T-helper 1 cell treated with Interleukin-12 subunit alpha and Interleukin-12 subunit beta and Interleukin-4 antibody, amounts not matched to agents 30 μg/mL and 1 μg/mL, for 36 hours (primary cell): ENCODE measurements at regions not wholly inside any gene's neighbourhood (a gene's known extent, or its start where the extent isn't known, plus 50 kb on each side); places are given as distances from the start of the nearest gene placed in this dataset.
"Not testable (repeated sequence)": the region's sequence is repeated elsewhere in the genome, so short reads cannot be mapped to it uniquely, and the experiment has no call there.

Experiments
- H3K27ac Mint-ChIP-seq: one replicate; pipeline ENCODE4 v1.8.0; 2021; ENCODE audit warnings: mild to moderate bottlenecking, mixed read lengths
- H3K27me3 Mint-ChIP-seq: one replicate; pipeline ENCODE4 v1.8.0; 2021; ENCODE audit warnings: low read depth, mixed read lengths
- H3K36me3 Mint-ChIP-seq: one replicate; pipeline ENCODE4 v1.8.0; 2021; ENCODE audit warnings: low read depth, mixed read lengths
- H3K4me1 Mint-ChIP-seq: one replicate; pipeline ENCODE4 v1.8.0; 2021; ENCODE audit warnings: low read depth, mixed read lengths
- H3K4me3 Mint-ChIP-seq: one replicate; pipeline ENCODE4 v1.8.0; 2021; ENCODE audit warnings: mild to moderate bottlenecking, moderate library complexity, mixed read lengths
- H3K9me3 Mint-ChIP-seq: one replicate; pipeline ENCODE4 v1.8.0; 2021; ENCODE audit warnings: mixed read lengths

DNA sequence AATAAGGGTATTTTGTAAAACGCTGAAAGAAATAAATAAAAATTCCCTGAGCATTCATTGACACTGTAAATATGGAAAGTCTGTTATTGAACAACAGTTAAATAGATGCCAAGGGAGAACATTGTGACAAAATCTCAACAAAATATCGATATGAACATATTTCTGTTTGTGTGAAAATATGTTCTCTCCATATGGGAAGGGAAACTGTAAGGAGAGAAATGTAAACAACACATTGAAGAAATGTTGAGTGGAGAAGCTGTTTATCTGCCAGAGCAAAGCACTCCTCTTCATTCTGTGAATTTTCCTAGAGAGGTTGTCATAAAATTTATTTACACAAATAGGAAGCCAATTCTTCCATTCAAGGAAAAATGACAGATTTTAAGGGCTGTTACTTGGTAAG, 57.1 kb upstream of the EOMES start:
- Mint-ChIP-seq H3K4me3 (no peak overlapping the region), H3K27me3 (peaks cover 5% of the 10 kb centered on the region), H3K9me3 (no peaks in the 10 kb centered on the region), H3K4me1 (no peaks in the 10 kb centered on the region), H3K27ac (no peak overlapping the region), H3K36me3 (no peaks in the 10 kb centered on the region)

DNA sequence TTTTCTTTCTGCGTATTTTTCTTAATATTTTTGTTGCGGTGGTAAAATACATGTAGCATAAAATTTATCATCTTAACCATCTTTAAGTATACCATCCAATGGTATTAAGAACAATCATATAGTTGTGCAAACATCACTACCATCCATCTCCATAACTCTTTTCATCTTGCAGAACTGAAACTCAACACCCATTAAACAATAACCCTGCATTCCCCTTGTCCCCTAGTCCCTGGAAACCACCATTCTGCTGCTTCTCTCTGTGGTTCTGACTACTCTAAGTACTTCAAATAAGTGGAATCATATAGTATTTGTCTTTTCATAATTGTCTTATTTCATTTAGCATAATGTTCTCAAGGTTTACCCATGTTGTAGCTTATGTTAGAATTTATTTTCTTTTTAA, 67.3 kb upstream of the EOMES start:
- H3K27ac Mint-ChIP-seq, result no peak overlapping the region
- peaks cover 10% of the 10 kb centered on the region for H3K27me3 Mint-ChIP-seq
- no peaks in the 10 kb centered on the region for H3K9me3 Mint-ChIP-seq
- H3K4me3 Mint-ChIP-seq, result no peak overlapping the region
- H3K4me1 Mint-ChIP-seq, result peaks cover 3% of the 10 kb centered on the region
- H3K36me3 Mint-ChIP-seq, result no peaks in the 10 kb centered on the region

DNA sequence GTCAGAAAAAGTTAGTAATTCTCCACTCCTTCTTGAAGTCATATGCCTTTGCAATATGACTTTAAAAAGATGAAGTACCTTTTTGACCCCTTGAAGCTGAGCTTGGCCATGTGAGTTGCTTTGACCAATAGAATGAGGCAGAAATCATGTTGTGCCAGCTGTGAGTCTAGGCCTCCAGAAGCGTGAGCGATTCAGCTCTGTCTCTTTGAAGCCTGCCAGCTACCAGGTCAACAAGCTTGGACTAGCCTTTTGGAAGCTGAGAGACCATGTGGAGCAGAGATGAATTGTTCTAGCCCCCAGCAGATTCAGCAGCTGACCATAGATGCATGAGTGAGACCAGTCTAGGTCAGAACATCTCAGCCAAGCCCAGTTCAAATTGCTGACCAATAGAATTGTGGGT, 69.8 kb upstream of the EOMES start:
- no peaks in the 10 kb centered on the region for H3K27me3 Mint-ChIP-seq
- no peaks in the 10 kb centered on the region for H3K9me3 Mint-ChIP-seq
- no peaks in the 10 kb centered on the region for H3K36me3 Mint-ChIP-seq
- no peak overlapping the region for H3K27ac Mint-ChIP-seq
- H3K4me1 Mint-ChIP-seq, result peaks cover 3% of the 10 kb centered on the region
- H3K4me3 Mint-ChIP-seq, result no peak overlapping the region

DNA sequence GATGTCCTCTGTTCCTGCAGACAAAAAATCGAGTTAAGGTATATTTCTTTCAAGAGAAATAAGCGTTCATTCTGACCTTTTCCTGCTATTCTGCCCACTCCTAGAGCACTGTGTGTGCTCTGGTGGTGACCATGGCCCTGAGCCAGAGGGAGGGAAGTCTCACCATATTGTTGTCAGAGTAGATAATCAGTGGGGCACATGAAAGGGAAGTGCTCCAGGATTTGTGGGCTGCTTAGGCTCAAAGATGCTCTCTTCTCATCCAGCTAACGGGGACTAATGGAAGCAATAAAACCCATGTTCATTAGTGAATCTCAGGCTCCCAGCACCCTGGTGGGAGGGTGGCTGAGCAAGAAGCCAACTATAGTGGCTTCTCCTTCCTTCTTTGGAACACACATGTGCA, 70.7 kb upstream of the EOMES start:
- Mint-ChIP-seq H3K27me3 (no peaks in the 10 kb centered on the region), H3K4me1 (peaks cover 3% of the 10 kb centered on the region), H3K4me3 (no peak overlapping the region), H3K9me3 (no peaks in the 10 kb centered on the region), H3K27ac (no peak overlapping the region), H3K36me3 (no peaks in the 10 kb centered on the region)

DNA sequence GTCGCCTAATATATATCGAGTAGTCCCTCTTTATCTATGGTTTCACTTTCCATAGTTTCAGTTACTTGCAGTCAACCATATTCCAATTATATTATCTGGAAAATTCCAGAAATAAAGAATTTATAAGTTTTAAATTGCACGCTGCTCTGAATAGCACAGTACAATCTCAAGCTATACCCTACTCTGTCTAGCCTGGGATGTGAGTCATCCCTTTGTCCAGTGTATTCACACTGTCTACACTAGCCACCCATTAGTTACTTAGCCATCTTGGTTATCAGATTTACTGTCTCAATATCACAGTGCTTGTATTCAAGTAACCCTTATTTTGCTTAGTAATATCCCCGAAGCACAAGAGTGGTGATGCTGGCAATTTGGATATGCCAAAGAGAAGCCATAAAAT, 72.1 kb upstream of the EOMES start:
- no peaks in the 10 kb centered on the region for H3K9me3 Mint-ChIP-seq
- no peaks in the 10 kb centered on the region for H3K36me3 Mint-ChIP-seq
- peaks cover 3% of the 10 kb centered on the region for H3K4me1 Mint-ChIP-seq
- no peak overlapping the region for H3K27ac Mint-ChIP-seq
- H3K4me3 Mint-ChIP-seq, result no peak overlapping the region
- no peaks in the 10 kb centered on the region for H3K27me3 Mint-ChIP-seq

DNA sequence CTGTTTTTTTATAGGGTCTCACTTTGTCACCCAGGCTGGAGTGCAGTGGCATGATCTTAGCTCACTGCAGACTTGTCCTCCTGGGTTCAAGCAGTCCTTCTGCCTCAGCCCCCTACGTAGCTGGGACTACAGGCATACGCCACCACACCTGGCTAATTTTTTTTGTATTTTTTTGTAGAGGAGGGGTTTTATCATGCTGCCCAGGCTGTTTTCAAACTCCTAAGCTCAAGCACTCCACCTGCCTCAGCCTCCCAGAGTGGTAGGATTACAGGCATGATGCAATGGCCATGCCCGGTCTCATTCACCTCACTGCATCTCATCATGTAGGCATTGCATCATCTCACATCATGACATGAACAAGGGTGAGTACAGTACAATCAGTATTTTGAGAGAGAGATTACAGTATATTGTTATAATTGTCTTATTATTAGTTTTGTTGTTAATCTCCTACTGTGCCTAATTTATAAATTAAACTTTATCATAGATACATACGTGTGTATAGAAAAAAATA, 74.3 kb upstream of the EOMES start:
- Mint-ChIP-seq H3K4me3 (no peak overlapping the region), H3K27me3 (no peaks in the 10 kb centered on the region), H3K27ac (no peak overlapping the region), H3K4me1 (peaks cover 8% of the 10 kb centered on the region), H3K9me3 (no peaks in the 10 kb centered on the region), H3K36me3 (no peaks in the 10 kb centered on the region)

DNA sequence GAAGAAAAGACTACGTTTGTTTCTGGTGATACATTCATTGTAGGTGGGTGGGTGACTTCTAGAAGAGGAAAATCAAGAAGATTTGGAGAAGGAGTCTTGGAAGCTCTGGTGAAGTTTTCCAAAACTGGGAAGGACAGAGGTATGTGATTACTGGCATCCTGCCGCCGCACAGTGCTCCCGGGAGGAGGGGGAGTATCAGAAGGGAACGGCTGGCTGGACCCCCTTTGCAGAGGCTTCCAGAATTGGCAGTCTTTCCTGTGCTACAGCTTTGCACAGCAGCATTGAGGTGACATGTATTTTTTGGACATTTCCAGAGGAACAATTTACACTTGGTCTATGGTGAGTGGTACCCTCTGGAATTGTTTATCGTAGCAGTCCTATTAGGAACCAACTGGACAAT, 75.7 kb upstream of the EOMES start:
- Mint-ChIP-seq H3K27me3 (no peaks in the 10 kb centered on the region), H3K4me1 (peaks cover 9% of the 10 kb centered on the region), H3K36me3 (no peaks in the 10 kb centered on the region), H3K4me3 (no peak overlapping the region), H3K27ac (no peak overlapping the region), H3K9me3 (no peaks in the 10 kb centered on the region)

DNA sequence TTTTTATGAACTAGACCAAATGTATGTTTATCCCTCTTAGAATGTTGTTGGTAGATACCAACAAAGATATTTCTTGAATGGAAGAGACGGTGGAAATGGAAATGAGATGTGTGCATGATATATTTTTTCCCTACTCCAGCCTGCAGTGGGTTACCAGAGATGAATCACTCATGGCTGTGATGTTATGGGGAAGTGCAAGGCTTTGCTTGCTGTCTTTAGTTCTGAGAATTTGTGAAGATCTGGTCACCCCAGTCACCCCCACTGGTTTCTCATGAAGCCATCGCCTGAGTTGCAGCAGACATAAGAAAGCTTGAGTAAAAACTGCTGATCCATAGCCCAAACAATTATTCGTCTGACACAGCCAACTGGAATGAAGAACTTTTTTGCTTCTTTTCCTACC, 78.1 kb upstream of the EOMES start:
- Mint-ChIP-seq H3K9me3 (no peaks in the 10 kb centered on the region), H3K27ac (no peak overlapping the region), H3K36me3 (no peaks in the 10 kb centered on the region), H3K4me1 (peaks cover 9% of the 10 kb centered on the region), H3K4me3 (no peak overlapping the region), H3K27me3 (no peaks in the 10 kb centered on the region)

DNA sequence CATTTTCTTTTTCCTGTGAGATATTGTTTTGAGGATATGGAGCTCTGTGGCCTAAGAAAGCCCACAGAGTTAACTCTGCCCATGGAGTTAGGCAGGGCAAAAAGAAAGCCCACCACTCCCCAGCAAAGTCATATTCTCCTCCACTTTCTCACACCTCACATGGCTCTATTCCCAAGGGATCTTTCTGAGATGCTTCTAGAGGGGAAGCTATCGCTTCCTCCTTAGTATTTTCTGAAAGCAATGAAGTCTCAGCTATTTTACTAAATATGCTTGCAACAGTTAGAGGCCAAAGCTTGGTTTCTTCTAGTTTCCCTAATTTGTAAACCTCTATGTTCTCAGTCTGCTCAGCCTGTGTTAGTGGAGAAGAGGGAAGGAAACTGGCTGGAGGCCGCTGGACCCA, 80.3 kb upstream of the EOMES start:
- Mint-ChIP-seq H3K27ac (no peak overlapping the region), H3K9me3 (no peaks in the 10 kb centered on the region), H3K27me3 (no peaks in the 10 kb centered on the region), H3K36me3 (no peaks in the 10 kb centered on the region), H3K4me1 (peaks cover 9% of the 10 kb centered on the region), H3K4me3 (no peak overlapping the region)

DNA sequence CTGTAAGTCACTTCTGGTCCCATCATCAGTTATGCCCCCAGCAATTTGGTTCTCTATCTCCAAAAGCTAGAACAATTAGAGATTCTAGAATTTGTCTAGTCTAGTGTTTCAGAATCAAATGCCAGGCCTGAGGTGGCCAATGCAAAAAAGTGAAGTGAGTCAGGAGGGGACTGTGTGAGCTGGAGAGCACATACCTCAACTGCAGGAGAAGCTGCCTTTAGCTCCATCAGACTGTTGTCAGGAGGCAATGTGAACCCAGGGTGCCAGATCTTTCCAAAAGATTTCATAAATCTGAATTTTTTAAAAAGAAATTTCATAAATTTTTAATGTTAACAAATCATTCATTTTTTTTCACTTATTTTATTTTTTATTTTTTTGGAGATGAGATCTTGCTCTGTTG, 80.7 kb upstream of the EOMES start:
- Mint-ChIP-seq H3K9me3 (peaks cover 2% of the 10 kb centered on the region), H3K4me1 (peaks cover 9% of the 10 kb centered on the region), H3K4me3 (no peak overlapping the region), H3K36me3 (no peaks in the 10 kb centered on the region), H3K27ac (no peak overlapping the region), H3K27me3 (no peaks in the 10 kb centered on the region)

DNA sequence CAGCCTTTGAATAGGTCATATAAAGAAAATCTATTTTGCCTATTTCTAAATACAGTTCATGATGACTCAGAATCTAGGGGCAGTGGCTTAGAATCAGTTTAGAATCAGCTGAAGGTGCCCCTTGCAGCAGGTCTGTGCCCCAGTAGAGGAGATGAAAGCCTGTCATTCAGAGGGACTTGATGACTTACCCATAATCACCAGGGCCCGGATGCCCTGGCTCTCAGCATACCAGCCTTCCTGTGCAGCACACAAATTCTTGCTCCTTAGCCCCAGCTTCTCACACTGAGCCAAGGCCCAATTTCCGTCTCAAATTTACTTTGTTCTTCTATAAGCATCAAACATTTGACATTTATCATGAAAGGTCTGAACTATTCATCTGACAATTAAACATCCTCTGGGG, 83.2 kb upstream of the EOMES start:
- H3K36me3 Mint-ChIP-seq, result no peaks in the 10 kb centered on the region
- peaks cover 6% of the 10 kb centered on the region for H3K4me1 Mint-ChIP-seq
- H3K27ac Mint-ChIP-seq, result no peak overlapping the region
- no peaks in the 10 kb centered on the region for H3K27me3 Mint-ChIP-seq
- H3K4me3 Mint-ChIP-seq, result no peak overlapping the region
- peaks cover 5% of the 10 kb centered on the region for H3K9me3 Mint-ChIP-seq

DNA sequence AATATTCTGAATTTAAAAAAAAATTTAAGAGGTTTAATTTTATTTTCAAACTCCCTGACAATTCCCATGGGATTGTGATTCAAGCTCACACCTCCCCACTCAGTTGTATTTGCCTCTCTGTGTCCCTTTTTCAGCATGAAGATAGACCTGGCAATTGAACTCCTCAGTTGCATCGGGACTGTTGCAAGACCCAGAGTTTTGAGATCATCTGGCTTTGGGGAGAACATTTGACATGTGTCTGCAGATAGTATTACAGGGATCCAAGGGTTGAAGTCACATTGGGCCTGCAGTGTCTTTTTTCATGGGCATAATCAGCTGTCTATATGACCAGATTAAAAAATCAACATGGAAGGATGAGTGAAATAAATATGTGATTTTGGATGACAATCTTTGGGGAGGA, 91.1 kb upstream of the EOMES start:
- H3K4me3 Mint-ChIP-seq, result no peak overlapping the region
- H3K27me3 Mint-ChIP-seq, result peaks cover 3% of the 10 kb centered on the region
- H3K9me3 Mint-ChIP-seq, result peaks cover 6% of the 10 kb centered on the region
- H3K36me3 Mint-ChIP-seq, result no peaks in the 10 kb centered on the region
- H3K4me1 Mint-ChIP-seq, result no peaks in the 10 kb centered on the region
- H3K27ac Mint-ChIP-seq, result no peak overlapping the region

DNA sequence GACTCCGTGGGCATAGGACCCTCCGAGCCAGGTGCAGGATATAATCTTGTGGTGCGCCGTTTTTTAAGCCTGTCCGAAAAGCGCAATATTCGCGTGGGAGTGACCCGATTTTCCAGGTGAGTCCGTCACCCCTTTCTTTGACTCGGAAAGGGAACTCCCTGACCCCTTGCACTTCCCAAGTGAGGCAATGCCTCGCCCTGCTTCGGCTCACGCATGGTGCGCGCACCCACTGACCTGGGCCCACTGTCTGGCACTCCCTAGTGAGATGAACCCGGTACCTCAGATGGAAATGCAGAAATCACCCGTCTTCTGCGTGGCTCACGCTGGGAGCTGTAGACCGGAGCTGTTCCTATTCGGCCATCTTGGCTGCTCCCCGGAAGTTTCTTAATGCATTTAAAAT, 99.5 kb upstream of the EOMES start:
- not testable (repeated sequence) for H3K27me3 Mint-ChIP-seq, H3K27ac Mint-ChIP-seq, H3K36me3 Mint-ChIP-seq, H3K9me3 Mint-ChIP-seq, H3K4me3 Mint-ChIP-seq, H3K4me1 Mint-ChIP-seq

DNA sequence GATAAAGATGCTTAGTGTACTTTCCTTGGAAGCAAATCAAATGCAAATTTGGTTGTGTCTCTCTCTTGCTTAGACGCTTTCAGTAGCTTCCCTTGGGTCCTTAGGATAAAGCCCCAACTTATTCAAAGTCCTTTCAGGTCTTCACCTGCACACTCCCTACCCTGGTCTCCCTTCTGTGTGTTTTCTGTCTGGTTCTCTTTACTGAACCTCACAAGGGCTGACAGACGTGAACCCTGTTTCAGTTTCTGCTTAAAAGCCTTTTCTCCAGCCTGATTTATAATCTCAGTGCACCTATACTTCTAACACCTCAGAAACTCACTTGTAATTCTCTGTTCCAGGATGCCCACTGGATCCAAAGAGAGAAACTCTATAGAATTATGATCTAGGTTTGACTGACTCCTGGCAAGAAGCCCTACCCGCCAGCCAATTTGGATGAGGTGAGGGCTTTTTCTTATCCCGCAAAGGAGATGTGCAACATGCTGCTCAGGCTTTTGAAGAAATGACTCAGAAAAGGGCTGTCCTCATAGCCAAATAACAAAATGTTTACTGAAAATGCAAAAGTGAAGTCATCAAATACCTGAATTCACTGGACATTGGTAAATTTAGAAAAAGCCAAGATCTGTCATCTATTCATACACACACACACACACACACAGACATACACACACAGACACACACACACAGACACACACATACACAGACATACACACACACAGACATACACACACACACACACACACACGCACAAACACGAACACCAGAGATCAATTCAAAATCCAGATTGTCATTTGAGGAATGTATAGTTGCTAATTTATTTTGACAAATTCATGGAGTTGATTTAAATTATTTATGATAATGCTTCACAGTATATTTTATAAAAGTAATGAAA, 102.4 kb upstream of the EOMES start:
- Mint-ChIP-seq H3K27me3 (no peaks in the 10 kb centered on the region), H3K36me3 (no peaks in the 10 kb centered on the region), H3K27ac (no peak overlapping the region), H3K4me1 (peaks cover 3% of the 10 kb centered on the region), H3K9me3 (peaks cover 2% of the 10 kb centered on the region), H3K4me3 (no peak overlapping the region)

DNA sequence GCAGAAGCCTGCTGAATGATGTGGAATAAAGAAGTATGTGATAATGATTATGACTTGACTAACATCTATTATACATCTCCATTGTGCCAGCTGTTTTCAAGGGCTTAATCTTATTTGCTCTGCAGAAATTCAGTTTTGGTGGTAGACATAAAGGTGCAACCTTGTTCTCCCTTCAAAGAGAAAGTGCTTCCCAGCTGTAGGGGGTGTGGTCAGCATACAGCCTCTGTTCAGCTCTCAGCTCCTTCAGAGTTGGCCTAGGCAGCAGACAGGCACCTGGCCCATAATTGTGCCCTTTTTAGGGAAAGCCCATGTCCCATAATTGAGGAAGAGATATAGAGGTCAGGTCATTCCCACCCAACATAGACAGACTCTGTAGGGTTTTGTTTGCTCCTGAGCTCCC, 104.3 kb upstream of the EOMES start:
- Mint-ChIP-seq H3K27me3 (no peaks in the 10 kb centered on the region), H3K9me3 (peaks cover 5% of the 10 kb centered on the region), H3K4me3 (no peak overlapping the region), H3K4me1 (peaks cover 3% of the 10 kb centered on the region), H3K36me3 (no peaks in the 10 kb centered on the region), H3K27ac (no peak overlapping the region)
